HEK293 (cell line): ENCODE measurements at regions not wholly inside any gene's neighbourhood (a gene's known extent, or its start where the extent isn't known, plus 50 kb on each side); places are given as distances from the start of the nearest gene placed in this dataset.

Experiments
- CTCF ChIA-PET: fragments of 350-600 bp; formaldehyde crosslinking; extraction: SDS; loops from one replicate; lab custom pipeline; 2021; ENCODE audit warnings: antibody characterized with exemption; lab: Yijun Ruan, JAX
- POLR2A ChIA-PET: fragments of 300-600 bp; formaldehyde crosslinking; extraction: SDS; loops from one replicate; lab custom pipeline; 2020; ENCODE audit warnings: antibody characterized with exemption, inconsistent platforms; lab: Yijun Ruan, JAX
- H3K27ac ChIP-seq: fragments of 200-500 bp; sonication (Bioruptor generic); 2 replicates; pipeline ENCODE4 v1.5.1; 2014; ENCODE audit warnings: low read depth, low read length, control low read depth, inconsistent platforms; ENCODE audit errors: extremely low read depth
- H3K36me3 ChIP-seq, 2 experiments: fragments of 200-500 bp in 1 of 2; sonication (Bioruptor generic) in 1 of 2; 1 replicate in 1 of 2; 2 replicates in 1 of 2; pipeline ENCODE4 v1.5.1; 2014 to 2017; ENCODE audit warnings: inconsistent platforms in 2 of 2, low read length in 2 of 2; ENCODE audit not compliant: control insufficient read depth in 2 of 2, insufficient read depth in 1 of 2
- H3K4me1 ChIP-seq: fragments of 200-500 bp; sonication (Bioruptor generic); 2 replicates; pipeline ENCODE4 v1.5.1; 2014; ENCODE audit warnings: mild to moderate bottlenecking, low read length, inconsistent platforms; ENCODE audit not compliant: control insufficient read depth, insufficient read depth
- H3K4me3 ChIP-seq: 2 replicates; pipeline ENCODE4 v1.5.1; 2011; ENCODE audit warnings: low read depth, mild to moderate bottlenecking, control low read depth, low read length, moderate library complexity
- H3K9me3 ChIP-seq: fragments of 200-500 bp; sonication (Bioruptor generic); 2 replicates; pipeline ENCODE4 v1.5.1; 2014; ENCODE audit warnings: low read depth, low read length, inconsistent platforms; ENCODE audit not compliant: control insufficient read depth, insufficient read depth
- GLIS1 ChIP-seq: fragments of 450-650 bp; formaldehyde crosslinking; IDR thresholded peaks from 2 replicates; pipeline ENCODE4 v1.5.1; 2016; ENCODE audit warnings: missing biosample characterization, missing genetic modification characterization
- HIC1 ChIP-seq: fragments of 450-650 bp; formaldehyde crosslinking; IDR thresholded peaks from 2 replicates; pipeline ENCODE4 v1.5.1; 2016; ENCODE audit warnings: missing biosample characterization, missing genetic modification characterization
- HOXD13 ChIP-seq: sonication (generic); formaldehyde crosslinking; IDR thresholded peaks from 2 replicates; pipeline ENCODE4 v1.8.0; 2022; ENCODE audit warnings: missing genetic modification reagents, borderline replicate concordance
- IKZF3 ChIP-seq: fragments of 450-650 bp; IDR thresholded peaks from 2 replicates; pipeline ENCODE4 v1.5.0; 2018; ENCODE audit warnings: missing biosample characterization, mild to moderate bottlenecking, missing genetic modification characterization, moderate library complexity
- OSR2 ChIP-seq: fragments of 450-650 bp; formaldehyde crosslinking; IDR thresholded peaks from 2 replicates; pipeline ENCODE4 v1.5.1; 2016; ENCODE audit warnings: missing biosample characterization, missing genetic modification characterization
- PRDM1 ChIP-seq: fragments of 450-650 bp; formaldehyde crosslinking; IDR thresholded peaks from 2 replicates; pipeline ENCODE4; 2016; ENCODE audit warnings: missing biosample characterization, missing genetic modification characterization
- SETDB1 ChIP-seq: IDR thresholded peaks from one replicate; pipeline ENCODE4 v1.6.1; 2017; ENCODE audit warnings: mild to moderate bottlenecking, low read length, moderate library complexity, mixed read lengths; ENCODE audit not compliant: insufficient read length
- ZBTB17 ChIP-seq: fragments of 450-650 bp; formaldehyde crosslinking; IDR thresholded peaks from 2 replicates; pipeline ENCODE4 v1.5.1; 2016; ENCODE audit warnings: missing biosample characterization, missing genetic modification characterization
- ZBTB20 ChIP-seq: fragments of 450-650 bp; formaldehyde crosslinking; IDR thresholded peaks from 2 replicates; pipeline ENCODE4 v1.5.1; 2016; ENCODE audit warnings: missing biosample characterization, missing genetic modification characterization
- ZEB2 ChIP-seq: fragments of 450-650 bp; formaldehyde crosslinking; IDR thresholded peaks from 2 replicates; pipeline ENCODE4 v1.5.1; 2016; ENCODE audit warnings: missing biosample characterization, missing genetic modification characterization
- ZNF10 ChIP-seq: fragments of 450-650 bp; formaldehyde crosslinking; IDR thresholded peaks from 2 replicates; pipeline ENCODE4 v1.5.1; 2017; ENCODE audit warnings: missing biosample characterization, missing genetic modification characterization
- ZNF133 ChIP-seq: fragments of 450-650 bp; formaldehyde crosslinking; IDR thresholded peaks from 2 replicates; pipeline ENCODE4 v1.5.1; 2016; ENCODE audit warnings: missing biosample characterization, missing genetic modification characterization
- ZNF211 ChIP-seq: fragments of 450-650 bp; formaldehyde crosslinking; IDR thresholded peaks from 2 replicates; pipeline ENCODE4 v1.5.1; 2016; ENCODE audit warnings: low read depth, missing biosample characterization, missing genetic modification characterization
- ZNF274 ChIP-seq, 2 experiments: fragments of 200-500 bp in 1 of 2; fragments of 450-650 bp in 1 of 2; sonication (Bioruptor generic) in 1 of 2; formaldehyde crosslinking in 1 of 2; IDR thresholded peaks; 2 replicates each; pipeline versions ENCODE4 v1.5.1 to v1.6.1; 2014 to 2016; ENCODE audit warnings: borderline replicate concordance in 1 of 2, inconsistent platforms in 1 of 2, low read length in 1 of 2, missing biosample characterization in 1 of 2, missing genetic modification characterization in 1 of 2
- ZNF280D ChIP-seq: fragments of 450-650 bp; formaldehyde crosslinking; IDR thresholded peaks from 2 replicates; pipeline ENCODE4 v1.5.1; 2016; ENCODE audit warnings: missing biosample characterization, missing genetic modification characterization
- ZNF366 ChIP-seq: fragments of 450-650 bp; formaldehyde crosslinking; conservative IDR thresholded peaks from 2 replicates; pipeline ENCODE4 v1.5.1; 2016; ENCODE audit warnings: missing biosample characterization, missing genetic modification characterization
- ZNF548 ChIP-seq: fragments of 450-650 bp; formaldehyde crosslinking; IDR thresholded peaks from 2 replicates; pipeline ENCODE4 v1.5.1; 2016; ENCODE audit warnings: missing biosample characterization, missing genetic modification characterization
- ZNF624 ChIP-seq: fragments of 450-650 bp; formaldehyde crosslinking; IDR thresholded peaks from 2 replicates; pipeline ENCODE4 v1.5.1; 2017; ENCODE audit warnings: missing biosample characterization, missing genetic modification characterization
- ZNF654 ChIP-seq: fragments of 450-650 bp; formaldehyde crosslinking; IDR thresholded peaks from 2 replicates; pipeline ENCODE4 v1.5.1; 2016; ENCODE audit warnings: low read depth, missing biosample characterization, missing genetic modification characterization
- ZNF785 ChIP-seq: fragments of 450-650 bp; formaldehyde crosslinking; IDR thresholded peaks from 2 replicates; pipeline ENCODE4 v1.5.1; 2016; ENCODE audit warnings: missing biosample characterization, missing genetic modification characterization
- ZNF791 ChIP-seq: fragments of 450-650 bp; formaldehyde crosslinking; IDR thresholded peaks from 2 replicates; pipeline ENCODE4 v1.5.1; 2016; ENCODE audit warnings: missing biosample characterization, missing genetic modification characterization
- TF ChIP-seq, protein P1 (sequence below): fragments of 450-650 bp; formaldehyde crosslinking; optimal IDR thresholded peaks from 2 replicates; pipeline ENCODE3; 2016; ENCODE audit warnings: missing biosample characterization, mild to moderate bottlenecking, missing genetic modification characterization
- TF ChIP-seq, protein P2 (sequence below): fragments of 450-650 bp; formaldehyde crosslinking; IDR thresholded peaks from 2 replicates; pipeline ENCODE4 v1.5.1; 2016; ENCODE audit warnings: missing biosample characterization, missing genetic modification characterization, low read depth
- TF ChIP-seq, protein P3 (sequence below): fragments of 450-650 bp; formaldehyde crosslinking; IDR thresholded peaks from 2 replicates; pipeline ENCODE4 v1.5.1; 2016; ENCODE audit warnings: missing biosample characterization, missing genetic modification characterization

DNA sequence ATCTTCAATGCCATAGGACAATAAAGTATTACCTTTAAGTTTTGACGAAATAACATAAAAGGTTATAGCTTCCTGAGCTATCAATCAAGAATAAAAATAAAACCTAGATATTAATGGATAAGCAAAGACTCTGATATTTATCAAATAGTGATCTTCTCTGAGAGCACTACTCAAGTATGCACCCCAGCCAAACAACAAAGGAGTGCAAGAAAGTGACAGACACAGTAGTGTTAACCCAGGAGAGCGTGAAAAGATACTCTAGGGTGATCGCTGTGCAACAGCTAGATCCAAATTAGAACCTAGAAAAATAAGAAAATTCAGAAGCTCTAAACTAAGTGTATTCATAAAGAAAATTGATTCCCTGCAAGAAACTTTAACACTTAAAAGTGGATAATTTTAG lies 83.5 kb upstream of the CDYL start:
- Histone ChIP-seq H3K27ac (no peak overlapping the region), H3K4me3 (no peak overlapping the region), H3K9me3 (no peaks in the 10 kb centered on the region), H3K36me3 (no peaks in the 10 kb centered on the region), H3K4me1 (no peaks in the 10 kb centered on the region)
- POLR2A ChIA-PET, result no interaction called here
- CTCF ChIA-PET, result interaction anchor here (0.7 kb wide), 1 partner anchor 20 kb away, joined by 3 read pairs; no protein-coding TSS in a partner anchor
- TF ChIP-seq ZNF274 (IDR thresholded peaks at IDR 0.05; ENCODE audit: low read length) (no peak), ZNF274 (tag by site-specific recombination; IDR thresholded peaks at IDR 0.05; ENCODE audit: borderline replicate concordance) (no peak), ZNF624 (tag by site-specific recombination) (peak; percentile 96; the same call in 1 of the 2 replicates), SETDB1 (peak; percentile 90), ZEB2 (tag by site-specific recombination) (no peak)

DNA sequence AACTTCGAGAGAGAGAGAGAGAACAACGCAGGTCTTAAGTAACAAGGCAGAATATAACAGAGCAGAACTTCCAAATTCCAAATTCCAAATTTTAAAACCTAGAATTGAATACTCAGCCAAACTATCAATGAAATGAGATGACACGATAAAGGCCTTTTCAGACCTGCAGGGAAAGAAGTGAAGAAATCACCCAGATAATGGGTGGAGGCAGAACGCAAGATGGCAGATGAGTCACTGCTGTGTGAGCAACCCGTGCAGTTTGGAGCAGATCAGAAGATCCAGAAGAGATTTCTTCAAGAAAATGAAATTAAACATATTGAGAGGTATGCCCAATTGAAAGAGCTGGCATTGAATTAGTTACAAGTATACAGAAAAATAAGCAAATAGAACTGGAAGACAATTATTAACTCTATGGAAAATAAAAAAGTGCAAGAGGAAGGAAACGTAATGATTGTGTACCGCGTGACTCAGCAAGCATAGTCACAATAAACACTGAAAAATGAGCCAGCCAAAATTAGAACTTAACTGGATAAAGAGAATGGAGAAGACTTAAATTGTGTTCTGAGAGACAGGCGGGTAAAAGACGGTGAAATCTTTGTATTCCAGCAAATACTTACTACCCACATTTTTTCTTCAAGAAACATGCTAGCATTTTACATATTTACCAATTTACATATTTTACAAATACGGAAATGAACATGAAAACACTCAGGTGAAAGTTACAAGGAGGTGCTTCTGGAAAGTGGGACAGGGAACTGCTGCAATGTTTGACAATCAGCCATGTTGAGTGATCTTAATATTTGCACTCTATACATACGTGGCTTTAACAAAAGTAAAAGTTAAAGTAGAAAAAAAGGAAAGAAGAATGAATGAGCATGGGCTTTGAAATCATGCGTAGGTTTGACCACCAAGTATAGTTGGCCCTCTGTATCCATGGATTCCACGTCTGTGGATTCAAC lies 87.9 kb upstream of the CDYL start:
- Histone ChIP-seq H3K4me1 (no peaks in the 10 kb centered on the region), H3K9me3 (no peaks in the 10 kb centered on the region), H3K27ac (no peak overlapping the region; the same call in 1 of the 2 replicates), H3K36me3 (no peaks in the 10 kb centered on the region), H3K4me3 (no peak overlapping the region)
- POLR2A ChIA-PET, result no interaction called here
- CTCF ChIA-PET, result interaction anchor here (0.6 to 0.9 kb wide), 6 partner anchors 33 to 839 kb away, joined by 3 to 5 read pairs (median 3); no protein-coding TSS in a partner anchor
- TF ChIP-seq OSR2 (tag by site-specific recombination) (no peak), ZNF785 (tag by site-specific recombination) (no peak), ZNF211 (tag by site-specific recombination) (no peak), GLIS1 (tag by site-specific recombination) (no peak), HIC1 (tag by site-specific recombination) (0 out of 2 replicates have a peak, but pooled peaks have one; percentile 47), HOXD13 (CRISPR knock-in tag) (no peak), ZNF654 (tag by site-specific recombination) (no peak), ZBTB17 (0 out of 2 replicates have a peak, but pooled peaks have one; percentile 24), ZNF791 (tag by site-specific recombination) (no peak), ZBTB20 (tag by site-specific recombination) (no peak), ZNF133 (no peak), PRDM1 (tag by site-specific recombination) (no peak), ZNF280D (tag by site-specific recombination) (0 out of 2 replicates have a peak, but pooled peaks have one; percentile 7), IKZF3 (tag by site-specific recombination) (no peak), ZNF548 (no peak), ZNF366 (tag by site-specific recombination) (no peak), ZNF10 (tag by site-specific recombination) (no peak)
- TF ChIP-seq, protein P1, sequence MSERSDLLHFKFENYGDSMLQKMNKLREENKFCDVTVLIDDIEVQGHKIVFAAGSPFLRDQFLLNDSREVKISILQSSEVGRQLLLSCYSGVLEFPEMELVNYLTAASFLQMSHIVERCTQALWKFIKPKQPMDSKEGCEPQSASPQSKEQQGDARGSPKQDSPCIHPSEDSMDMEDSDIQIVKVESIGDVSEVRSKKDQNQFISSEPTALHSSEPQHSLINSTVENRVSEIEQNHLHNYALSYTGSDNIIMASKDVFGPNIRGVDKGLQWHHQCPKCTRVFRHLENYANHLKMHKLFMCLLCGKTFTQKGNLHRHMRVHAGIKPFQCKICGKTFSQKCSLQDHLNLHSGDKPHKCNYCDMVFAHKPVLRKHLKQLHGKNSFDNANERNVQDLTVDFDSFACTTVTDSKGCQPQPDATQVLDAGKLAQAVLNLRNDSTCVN (tag by site-specific recombination), result no peak
- TF ChIP-seq, protein P2, sequence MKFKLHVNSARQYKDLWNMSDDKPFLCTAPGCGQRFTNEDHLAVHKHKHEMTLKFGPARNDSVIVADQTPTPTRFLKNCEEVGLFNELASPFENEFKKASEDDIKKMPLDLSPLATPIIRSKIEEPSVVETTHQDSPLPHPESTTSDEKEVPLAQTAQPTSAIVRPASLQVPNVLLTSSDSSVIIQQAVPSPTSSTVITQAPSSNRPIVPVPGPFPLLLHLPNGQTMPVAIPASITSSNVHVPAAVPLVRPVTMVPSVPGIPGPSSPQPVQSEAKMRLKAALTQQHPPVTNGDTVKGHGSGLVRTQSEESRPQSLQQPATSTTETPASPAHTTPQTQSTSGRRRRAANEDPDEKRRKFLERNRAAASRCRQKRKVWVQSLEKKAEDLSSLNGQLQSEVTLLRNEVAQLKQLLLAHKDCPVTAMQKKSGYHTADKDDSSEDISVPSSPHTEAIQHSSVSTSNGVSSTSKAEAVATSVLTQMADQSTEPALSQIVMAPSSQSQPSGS, result no peak
- TF ChIP-seq, protein P3, sequence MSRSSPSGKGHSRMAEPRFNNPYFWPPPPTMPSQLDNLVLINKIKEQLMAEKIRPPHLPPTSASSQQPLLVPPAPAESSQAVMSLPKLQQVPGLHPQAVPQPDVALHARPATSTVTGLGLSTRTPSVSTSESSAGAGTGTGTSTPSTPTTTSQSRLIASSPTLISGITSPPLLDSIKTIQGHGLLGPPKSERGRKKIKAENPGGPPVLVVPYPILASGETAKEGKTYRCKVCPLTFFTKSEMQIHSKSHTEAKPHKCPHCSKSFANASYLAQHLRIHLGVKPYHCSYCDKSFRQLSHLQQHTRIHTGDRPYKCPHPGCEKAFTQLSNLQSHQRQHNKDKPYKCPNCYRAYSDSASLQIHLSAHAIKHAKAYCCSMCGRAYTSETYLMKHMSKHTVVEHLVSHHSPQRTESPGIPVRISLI (tag by site-specific recombination), result no peak
